K562 (cell line): ENCODE measurements at regions not wholly inside any gene's neighbourhood (a gene's known extent, or its start where the extent isn't known, plus 50 kb on each side); places are given as distances from the start of the nearest gene placed in this dataset.

Experiments
- ATAC-seq: fragments of 200-7000 bp; cut with Tn5 transposase; 3 replicates; pipeline ENCODE4 v1.9.1; 2020; ENCODE audit warnings: moderate library complexity
- BruUV-seq: library from RNA; stranded (reverse); fragments of 400-500 nt; replicated peaks from 2 replicates; lab custom pipeline; 2021; lab: Mats Ljungman, UMichigan
- CTCF ChIA-PET: fragments of 300-600 bp; formaldehyde crosslinking; extraction: SDS; loops from one replicate; lab custom pipeline; 2021; ENCODE audit warnings: low intra/inter-chr PET ratio; lab: Yijun Ruan, JAX
- POLR2A ChIA-PET: fragments of 300-600, 350-650 bp; sonication (Branson Sonifier 250); formaldehyde crosslinking; extraction: SDS; loops from one replicate; lab custom pipeline; 2021; ENCODE audit warnings: antibody characterized with exemption, inconsistent platforms; lab: Yijun Ruan, JAX
- DNase-seq, 4 experiments: peaks; one replicate each; pipeline versions ENCODE4 v3.0.0 to v3.0.0-alpha.2; 2011 to 2018; ENCODE audit warnings: low spot score in 3 of 4, mixed read lengths in 3 of 4; ENCODE audit errors: extremely low read depth in 1 of 4
- FAIRE-seq: peaks from 2 replicates; lab custom pipeline; 2011; peaks lifted over from hg19 to GRCh38; lab: Jason Lieb, UNC
- H2AFZ ChIP-seq: 2 replicates; pipeline ENCODE4 v1.6.0; 2011; ENCODE audit warnings: low read depth, low read length, control low read depth, inconsistent platforms
- H3K27ac ChIP-seq: fragments of 200-600 bp; 3 replicates; pipeline ENCODE4 v1.8.0; 2011; ENCODE audit warnings: low read depth, mild to moderate bottlenecking, control low read depth, inconsistent platforms, low read length, moderate library complexity, mixed read lengths; ENCODE audit errors: extremely low read depth
- H3K27me3 ChIP-seq, 2 experiments: fragments of 300-600 bp in 1 of 2; 2 replicates in 1 of 2; 3 replicates in 1 of 2; pipeline versions ENCODE4 v1.6.0 to v1.8.0; 2011; ENCODE audit warnings: inconsistent platforms in 2 of 2, low read length in 2 of 2, mild to moderate bottlenecking in 1 of 2, mixed read lengths in 1 of 2, moderate library complexity in 1 of 2; ENCODE audit not compliant: control insufficient read depth in 2 of 2, insufficient read depth in 2 of 2
- H3K36me3 ChIP-seq: fragments of 300-600 bp; 3 replicates; pipeline ENCODE4 v1.8.0; 2011; ENCODE audit warnings: mild to moderate bottlenecking, low read length, inconsistent platforms; ENCODE audit not compliant: control insufficient read depth, insufficient read depth
- H3K4me1 ChIP-seq, 2 experiments: fragments of 200-600 bp in 1 of 2; replicated peaks in 1 of 2; 2 replicates in 1 of 2; 3 replicates in 1 of 2; pipeline versions ENCODE4 v1.5.1 to v1.8.0; 2011; ENCODE audit warnings: inconsistent platforms in 2 of 2, low read length in 2 of 2, mild to moderate bottlenecking in 1 of 2, mixed read lengths in 1 of 2, moderate library complexity in 1 of 2; ENCODE audit not compliant: control insufficient read depth in 2 of 2, insufficient read depth in 2 of 2
- H3K4me2 ChIP-seq: 2 replicates; pipeline ENCODE4 v1.6.1; 2011; ENCODE audit warnings: low read length, control low read depth, inconsistent platforms, mixed read lengths; ENCODE audit not compliant: insufficient read depth
- H3K4me3 ChIP-seq: fragments of 200-600 bp; sonication (generic), shearing (Covaris generic); 2 replicates; pipeline ENCODE4 v1.5.1; 2016; ENCODE audit warnings: control low read depth, inconsistent platforms
- H3K79me2 ChIP-seq: fragments of 200-600 bp; 3 replicates; pipeline ENCODE4 v1.8.0; 2011; ENCODE audit warnings: low read length, inconsistent platforms; ENCODE audit not compliant: control insufficient read depth, insufficient read depth
- H3K9ac ChIP-seq, 2 experiments: 2 replicates each; pipeline versions ENCODE4 v1.6.0 to v1.6.1; 2011; ENCODE audit warnings: low read depth in 2 of 2, low read length in 2 of 2, control low read depth in 1 of 2, inconsistent platforms in 1 of 2, mild to moderate bottlenecking in 1 of 2, mixed read lengths in 1 of 2; ENCODE audit not compliant: insufficient read depth in 1 of 2
- H3K9me1 ChIP-seq: one replicate; pipeline ENCODE4 v1.6.0; 2011; ENCODE audit warnings: inconsistent platforms, mild to moderate bottlenecking, low read length, moderate library complexity; ENCODE audit not compliant: control insufficient read depth, insufficient read depth
- H3K9me3 ChIP-seq: replicated peaks from 2 replicates; pipeline ENCODE4 v1.5.1; 2011; ENCODE audit warnings: low read depth, low read length, inconsistent platforms; ENCODE audit not compliant: control insufficient read depth, insufficient read depth
- H4K20me1 ChIP-seq: replicated peaks from 2 replicates; pipeline ENCODE4 v1.6.1; 2011; ENCODE audit warnings: low read length, inconsistent platforms, mixed read lengths; ENCODE audit not compliant: control insufficient read depth, insufficient read depth
- KDM1A ChIP-seq, 2 experiments: fragments of 450-650 bp; IDR thresholded peaks; 2 replicates each; pipeline ENCODE4 v1.6.1; 2016; ENCODE audit warnings: mild to moderate bottlenecking in 2 of 2
- TFE3 ChIP-seq: fragments of 450-650 bp; formaldehyde crosslinking; IDR thresholded peaks from 2 replicates; pipeline ENCODE4 v1.4.0; 2020; ENCODE audit warnings: mild to moderate bottlenecking, mixed read lengths
- ZNF232 ChIP-seq: sonication (generic); formaldehyde crosslinking; IDR thresholded peaks from 2 replicates; pipeline ENCODE4 v1.8.0; 2022; ENCODE audit warnings: mild to moderate bottlenecking, missing genetic modification reagents
- ZNF253 ChIP-seq: fragments of 250-450 bp; sonication (Bioruptor Pico); conservative IDR thresholded peaks from 2 replicates; pipeline ENCODE4 v1.6.1; 2021; ENCODE audit warnings: mild to moderate bottlenecking
- WGBS: fragments of 100-300 bp; shearing (Covaris generic); methylation state at CpG from one replicate; pipeline ENCODE4 v1.1.6; 2016; ENCODE audit warnings: low coverage, mixed read lengths; ENCODE audit not compliant: insufficient coverage; ENCODE audit errors: missing lambda C conversion rate; 5-methylcytosine and 5-hydroxymethylcytosine counted together
- in situ Hi-C: fragments of 300-500 bp; cut with MboI; formaldehyde crosslinking; loops from 4 replicates; pipeline ENCODE4 v1.15.0; 2018; ENCODE audit warnings: inconsistent platforms, mixed read lengths
- intact Hi-C: fragments of 100-400 bp; cut with micrococcal nuclease; formaldehyde crosslinking; loops from 2 replicates; pipeline ENCODE4 v1.14.2; 2022
- TF ChIP-seq, protein P1 (sequence below): fragments of 250-450 bp; sonication (Bioruptor Pico); IDR thresholded peaks from 2 replicates; pipeline ENCODE4 v1.5.0; 2021

- TF ChIP-seq ZNF232 (CRISPR knock-in tag) (no peak), ZNF253 (no peak)
Observed at GRCh38 chr1:104182251-104182650, 432.6 kb downstream of the AMY1C start (continued).

DNA sequence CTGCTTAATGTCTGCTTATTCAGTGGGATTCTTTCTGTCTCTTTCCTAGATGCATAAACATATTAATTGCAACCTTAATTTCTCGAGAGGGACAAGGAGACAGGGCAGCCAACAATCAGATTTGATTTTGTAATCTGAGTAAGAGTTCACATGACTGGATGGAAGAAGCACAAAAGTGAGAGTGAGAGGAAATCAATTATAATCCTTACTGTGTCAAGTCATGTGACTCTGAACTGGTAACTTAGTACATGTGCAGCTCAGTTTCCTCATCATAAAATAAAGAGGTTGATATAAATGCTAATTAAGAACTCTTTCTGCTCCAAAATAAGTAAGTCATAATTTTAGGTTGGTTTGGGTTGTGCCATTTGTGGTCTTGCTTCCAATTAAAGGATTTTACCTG is 439.5 kb downstream of the AMY1C start:
- Histone ChIP-seq H3K27ac (no peak overlapping the region), H4K20me1 (no peaks in the 10 kb centered on the region), H3K79me2 (no peaks in the 10 kb centered on the region), H3K4me2 (no peak overlapping the region), H3K27me3 (no peaks in the 10 kb centered on the region), H3K9ac (no peak overlapping the region), H3K4me3 (no peak overlapping the region), H3K9me3 (no peaks in the 10 kb centered on the region), H3K9me1 (no peaks in the 10 kb centered on the region), H3K36me3 (no peaks in the 10 kb centered on the region), H3K4me1 (no peaks in the 10 kb centered on the region), H2AFZ (no peak overlapping the region)
- DNase-seq, result no peak
- 0% methylated on average over 1 of the region's 1 CpG for WGBS
- FAIRE-seq, result no peak
- CTCF ChIA-PET, result no interaction called here
- TF ChIP-seq TFE3 (CRISPR knock-in tag) (peak; percentile 63), KDM1A (IDR thresholded peaks at IDR 0.05) (no peak)
- TF ChIP-seq, protein P1, sequence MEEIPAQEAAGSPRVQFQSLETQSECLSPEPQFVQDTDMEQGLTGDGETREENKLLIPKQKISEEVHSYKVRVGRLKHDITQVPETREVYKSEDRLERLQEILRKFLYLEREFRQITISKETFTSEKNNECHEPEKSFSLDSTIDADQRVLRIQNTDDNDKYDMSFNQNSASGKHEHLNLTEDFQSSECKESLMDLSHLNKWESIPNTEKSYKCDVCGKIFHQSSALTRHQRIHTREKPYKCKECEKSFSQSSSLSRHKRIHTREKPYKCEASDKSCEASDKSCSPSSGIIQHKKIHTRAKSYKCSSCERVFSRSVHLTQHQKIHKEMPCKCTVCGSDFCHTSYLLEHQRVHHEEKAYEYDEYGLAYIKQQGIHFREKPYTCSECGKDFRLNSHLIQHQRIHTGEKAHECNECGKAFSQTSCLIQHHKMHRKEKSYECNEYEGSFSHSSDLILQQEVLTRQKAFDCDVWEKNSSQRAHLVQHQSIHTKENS (CRISPR knock-in tag), result no peak
- BruUV-seq, result no TSS peak
- intact Hi-C loops (no loop called here), in situ Hi-C loops (no loop called here)
- ATAC-seq, result no peak
- POLR2A ChIA-PET, result no interaction called here
